Ishikawa (cell line): ENCODE measurements at regions not wholly inside any gene's neighbourhood (a gene's known extent, or its start where the extent isn't known, plus 50 kb on each side); places are given as distances from the start of the nearest gene placed in this dataset.

Source experiments
- CEBPB ChIP-seq: IDR thresholded peaks from 2 replicates; pipeline ENCODE4 v1.6.1; 2012
- CREB1 ChIP-seq: IDR thresholded peaks from 2 replicates; pipeline ENCODE4 v1.6.1; 2012; ENCODE audit warnings: low read depth
- EGR1 ChIP-seq: IDR thresholded peaks from 2 replicates; pipeline ENCODE4 v1.6.1; 2012
- EP300 ChIP-seq: IDR thresholded peaks from 2 replicates; pipeline ENCODE4 v1.6.1; 2012; ENCODE audit warnings: borderline replicate concordance
- FOXM1 ChIP-seq: IDR thresholded peaks from 2 replicates; pipeline ENCODE4 v1.6.1; 2012; ENCODE audit warnings: low read depth, borderline replicate concordance
- NFIC ChIP-seq: IDR thresholded peaks from 2 replicates; pipeline ENCODE4 v1.6.1; 2012
- RAD21 ChIP-seq: IDR thresholded peaks from 2 replicates; pipeline ENCODE4 v1.6.1; 2012; ENCODE audit warnings: low read depth
- TAF1 ChIP-seq: IDR thresholded peaks from 2 replicates; pipeline ENCODE4 v1.6.1; 2012; ENCODE audit warnings: low read depth, mild to moderate bottlenecking
- TCF12 ChIP-seq: IDR thresholded peaks from 2 replicates; pipeline ENCODE4 v1.6.1; 2012; ENCODE audit warnings: low read depth
- TEAD4 ChIP-seq: IDR thresholded peaks from 2 replicates; pipeline ENCODE4 v1.6.1; 2012
- YY1 ChIP-seq: IDR thresholded peaks from 2 replicates; pipeline ENCODE4 v1.6.1; 2012; ENCODE audit warnings: low read depth
- ZBTB7A ChIP-seq: IDR thresholded peaks from 2 replicates; pipeline ENCODE4 v1.6.1; 2012; ENCODE audit warnings: low read depth
- TF ChIP-seq, protein P1 (sequence below): IDR thresholded peaks from 2 replicates; pipeline ENCODE4 v1.6.1; 2012
- TF ChIP-seq, protein P2 (sequence below): IDR thresholded peaks from 2 replicates; pipeline ENCODE4 v1.6.1; 2012
- TF ChIP-seq, protein P3 (sequence below): IDR thresholded peaks from 2 replicates; pipeline ENCODE4 v1.6.1; 2012; ENCODE audit warnings: low read depth, mild to moderate bottlenecking

DNA sequence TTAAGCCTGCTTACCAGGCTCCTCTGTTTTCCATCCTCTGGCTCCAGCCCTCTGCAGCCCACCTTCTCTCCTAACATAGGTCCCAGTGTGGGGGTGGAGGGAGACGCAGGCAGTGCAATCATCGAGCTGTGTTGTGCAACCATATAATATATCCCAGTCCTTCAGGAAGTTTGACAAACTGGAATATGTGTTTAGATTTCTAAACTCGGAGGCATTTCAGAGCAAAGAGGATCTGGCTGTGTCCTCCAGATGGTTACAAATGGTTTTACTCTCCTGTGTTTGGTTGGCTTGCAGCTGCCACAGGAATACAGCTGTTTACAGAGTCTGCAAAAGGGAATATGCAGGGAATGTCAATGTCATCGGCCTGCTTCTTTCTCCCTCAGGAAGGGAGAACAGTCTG is 195.3 kb upstream of the LNX1 start:
- TF ChIP-seq, protein P1, sequence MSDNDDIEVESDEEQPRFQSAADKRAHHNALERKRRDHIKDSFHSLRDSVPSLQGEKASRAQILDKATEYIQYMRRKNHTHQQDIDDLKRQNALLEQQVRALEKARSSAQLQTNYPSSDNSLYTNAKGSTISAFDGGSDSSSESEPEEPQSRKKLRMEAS, result no peak
- no peak for TF ChIP-seq YY1
- no peak for TF ChIP-seq TEAD4
- TF ChIP-seq EP300, result no peak
- TF ChIP-seq FOXM1, result no peak
- no peak for TF ChIP-seq CREB1
- TF ChIP-seq, protein P2, sequence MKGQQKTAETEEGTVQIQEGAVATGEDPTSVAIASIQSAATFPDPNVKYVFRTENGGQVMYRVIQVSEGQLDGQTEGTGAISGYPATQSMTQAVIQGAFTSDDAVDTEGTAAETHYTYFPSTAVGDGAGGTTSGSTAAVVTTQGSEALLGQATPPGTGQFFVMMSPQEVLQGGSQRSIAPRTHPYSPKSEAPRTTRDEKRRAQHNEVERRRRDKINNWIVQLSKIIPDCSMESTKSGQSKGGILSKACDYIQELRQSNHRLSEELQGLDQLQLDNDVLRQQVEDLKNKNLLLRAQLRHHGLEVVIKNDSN, result no peak

DNA sequence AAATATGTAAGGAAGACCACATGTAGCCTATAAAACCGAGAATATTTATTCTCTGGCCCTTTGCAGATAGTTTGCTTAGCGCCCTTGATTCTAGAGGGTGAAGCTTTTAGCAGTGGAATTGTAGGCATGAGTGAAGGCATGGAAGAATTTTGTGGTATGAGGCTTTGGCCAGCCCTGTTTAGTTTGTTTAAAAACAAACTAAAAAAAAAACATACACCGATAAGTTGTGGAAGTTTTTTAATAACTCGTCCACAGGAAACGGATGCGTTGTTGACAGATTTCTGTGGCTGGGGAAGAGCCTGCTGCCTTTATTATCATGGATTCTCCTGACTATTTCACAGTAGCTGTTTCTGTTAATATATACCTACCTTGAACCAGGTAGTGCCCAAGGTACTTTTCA is 194.7 kb upstream of the LNX1 start:
- TF ChIP-seq TEAD4 (no peak), TAF1 (no peak), FOXM1 (no peak), RAD21 (no peak), EGR1 (no peak), CREB1 (no peak), NFIC (no peak), YY1 (no peak), CEBPB (no peak), TCF12 (no peak), ZBTB7A (no peak), EP300 (no peak)
- TF ChIP-seq, protein P3, sequence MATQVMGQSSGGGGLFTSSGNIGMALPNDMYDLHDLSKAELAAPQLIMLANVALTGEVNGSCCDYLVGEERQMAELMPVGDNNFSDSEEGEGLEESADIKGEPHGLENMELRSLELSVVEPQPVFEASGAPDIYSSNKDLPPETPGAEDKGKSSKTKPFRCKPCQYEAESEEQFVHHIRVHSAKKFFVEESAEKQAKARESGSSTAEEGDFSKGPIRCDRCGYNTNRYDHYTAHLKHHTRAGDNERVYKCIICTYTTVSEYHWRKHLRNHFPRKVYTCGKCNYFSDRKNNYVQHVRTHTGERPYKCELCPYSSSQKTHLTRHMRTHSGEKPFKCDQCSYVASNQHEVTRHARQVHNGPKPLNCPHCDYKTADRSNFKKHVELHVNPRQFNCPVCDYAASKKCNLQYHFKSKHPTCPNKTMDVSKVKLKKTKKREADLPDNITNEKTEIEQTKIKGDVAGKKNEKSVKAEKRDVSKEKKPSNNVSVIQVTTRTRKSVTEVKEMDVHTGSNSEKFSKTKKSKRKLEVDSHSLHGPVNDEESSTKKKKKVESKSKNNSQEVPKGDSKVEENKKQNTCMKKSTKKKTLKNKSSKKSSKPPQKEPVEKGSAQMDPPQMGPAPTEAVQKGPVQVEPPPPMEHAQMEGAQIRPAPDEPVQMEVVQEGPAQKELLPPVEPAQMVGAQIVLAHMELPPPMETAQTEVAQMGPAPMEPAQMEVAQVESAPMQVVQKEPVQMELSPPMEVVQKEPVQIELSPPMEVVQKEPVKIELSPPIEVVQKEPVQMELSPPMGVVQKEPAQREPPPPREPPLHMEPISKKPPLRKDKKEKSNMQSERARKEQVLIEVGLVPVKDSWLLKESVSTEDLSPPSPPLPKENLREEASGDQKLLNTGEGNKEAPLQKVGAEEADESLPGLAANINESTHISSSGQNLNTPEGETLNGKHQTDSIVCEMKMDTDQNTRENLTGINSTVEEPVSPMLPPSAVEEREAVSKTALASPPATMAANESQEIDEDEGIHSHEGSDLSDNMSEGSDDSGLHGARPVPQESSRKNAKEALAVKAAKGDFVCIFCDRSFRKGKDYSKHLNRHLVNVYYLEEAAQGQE, result no peak
- TF ChIP-seq, protein P2, result no peak
- TF ChIP-seq, protein P1, result no peak

DNA sequence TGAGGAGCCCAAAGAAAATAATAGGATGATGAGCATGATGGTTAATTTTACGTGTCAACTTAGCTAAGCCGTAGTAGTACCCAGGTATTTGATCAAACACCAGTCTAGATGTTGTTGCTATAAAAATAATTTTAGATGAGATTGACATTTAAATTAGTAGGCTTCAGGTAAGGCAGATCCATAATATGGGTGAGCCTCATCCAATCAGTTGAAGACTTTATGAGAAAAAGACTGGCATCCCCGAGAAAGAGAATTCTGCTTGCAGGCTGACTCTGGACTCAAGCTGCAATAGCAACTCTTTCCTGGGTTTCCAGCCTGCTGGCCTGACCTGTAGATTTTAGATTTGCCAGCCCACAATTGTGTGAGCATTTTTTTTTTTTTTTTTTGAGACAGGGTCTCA is 192.8 kb upstream of the LNX1 start:
- TF ChIP-seq TCF12 (no peak), ZBTB7A (no peak), TEAD4 (no peak), CREB1 (no peak), CEBPB (no peak), FOXM1 (no peak), EP300 (no peak), TAF1 (no peak), RAD21 (no peak), YY1 (no peak), EGR1 (no peak), NFIC (no peak)
- TF ChIP-seq, protein P2, result no peak
- TF ChIP-seq, protein P1, result no peak
- TF ChIP-seq, protein P3, result no peak

DNA sequence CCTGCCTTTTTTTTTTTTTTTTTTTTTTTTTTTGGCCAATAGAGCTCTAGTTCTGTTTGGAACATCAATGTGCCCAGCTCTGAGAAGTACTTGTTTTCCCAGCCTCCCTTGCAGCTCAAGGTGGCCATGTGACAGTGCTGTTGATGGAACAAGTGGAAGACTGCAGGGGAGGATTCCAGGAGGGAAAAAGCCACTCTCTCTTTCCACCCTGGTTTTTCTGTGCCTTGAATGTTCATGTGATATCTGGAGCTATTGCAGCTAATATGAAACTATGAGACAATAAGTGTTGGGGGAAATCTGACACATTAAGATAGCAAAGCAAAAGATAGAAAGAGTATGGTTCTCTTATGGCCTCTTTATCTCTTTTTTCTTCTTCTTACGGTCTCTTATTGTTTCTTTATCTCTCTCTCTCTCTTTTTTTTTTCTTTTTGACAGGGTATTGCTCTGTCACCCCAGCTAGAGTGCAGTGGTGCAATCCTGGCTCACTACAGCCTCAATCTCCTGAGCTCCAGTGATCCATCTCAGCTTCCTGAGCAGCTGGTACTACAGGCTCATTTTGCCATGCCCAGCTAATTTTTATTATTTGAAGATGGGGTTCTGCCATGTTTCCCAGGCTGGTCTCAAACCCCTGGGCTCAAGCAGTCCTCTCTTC is 192.0 kb upstream of the LNX1 start:
- TF ChIP-seq ZBTB7A, result no peak
- no peak for TF ChIP-seq CREB1
- TF ChIP-seq, protein P2, result no peak
- no peak for TF ChIP-seq YY1
- TF ChIP-seq RAD21, result no peak
- TF ChIP-seq TCF12, result no peak
- no peak for TF ChIP-seq FOXM1
- TF ChIP-seq, protein P3, result no peak
- no peak for TF ChIP-seq EP300
- TF ChIP-seq TAF1, result no peak
- no peak for TF ChIP-seq CEBPB
